Activated CD4-positive, alpha-beta memory T cell treated with anti-CD3 and anti-CD28 coated beads for 36 hours (primary cell): ENCODE measurements at regions not wholly inside any gene's neighbourhood (a gene's known extent, or its start where the extent isn't known, plus 50 kb on each side); places are given as distances from the start of the nearest gene placed in this dataset.

Experiments used
- CTCF ChIA-PET: fragments of 350-600 bp; sonication (Branson Sonifier 250); formaldehyde crosslinking; loops from one replicate; lab custom pipeline; 2021; ENCODE audit warnings: antibody characterized with exemption, inconsistent platforms; lab: Charles Lee
- POLR2A ChIA-PET: fragments of 350-600 bp; sonication (Branson Sonifier 250); formaldehyde crosslinking; loops from one replicate; lab custom pipeline; 2021; ENCODE audit warnings: antibody characterized with exemption; lab: Charles Lee
- DNase-seq: peaks from one replicate; pipeline ENCODE4 v3.0.0-alpha.2; 2020
- H3K27ac Mint-ChIP-seq: one replicate; pipeline ENCODE4 v1.8.0; 2021; ENCODE audit warnings: mixed read lengths
- H3K27me3 Mint-ChIP-seq: one replicate; pipeline ENCODE4 v1.8.0; 2021; ENCODE audit warnings: mixed read lengths
- H3K36me3 Mint-ChIP-seq: one replicate; pipeline ENCODE4 v1.8.0; 2021; ENCODE audit warnings: mixed read lengths
- H3K4me1 Mint-ChIP-seq: one replicate; pipeline ENCODE4 v1.8.0; 2021; ENCODE audit warnings: low read depth, mixed read lengths
- H3K4me3 Mint-ChIP-seq: one replicate; pipeline ENCODE4 v1.8.0; 2021; ENCODE audit warnings: mild to moderate bottlenecking, mixed read lengths
- H3K9me3 Mint-ChIP-seq: one replicate; pipeline ENCODE4 v1.8.0; 2021; ENCODE audit warnings: mixed read lengths
- intact Hi-C: fragments of 100-400 bp; cut with micrococcal nuclease; formaldehyde crosslinking; loops from one replicate; pipeline ENCODE4 v1.15.1; 2023

GRCh38 chr5:112685931-112686330 lies 51.8 kb upstream of the APC start:
- no peaks in the 10 kb centered on the region for H3K4me1 Mint-ChIP-seq
- no peaks in the 10 kb centered on the region for H3K36me3 Mint-ChIP-seq
- no peak for DNase-seq
- no peak overlapping the region for H3K27ac Mint-ChIP-seq
- intact Hi-C loops = no loop called here
- ChIA-PET POLR2A (no interaction called here), CTCF (no interaction called here)
- peaks cover 9% of the 10 kb centered on the region for H3K27me3 Mint-ChIP-seq
- H3K9me3 Mint-ChIP-seq = no peaks in the 10 kb centered on the region
- H3K4me3 Mint-ChIP-seq = no peak overlapping the region

- Mint-ChIP-seq H3K4me1 (no peaks in the 10 kb centered on the region), H3K27me3 (peaks cover 16% of the 10 kb centered on the region), H3K4me3 (no peak overlapping the region), H3K36me3 (no peaks in the 10 kb centered on the region), H3K27ac (no peak overlapping the region), H3K9me3 (no peaks in the 10 kb centered on the region)
- ChIA-PET CTCF (no interaction called here), POLR2A (no interaction called here)
- intact Hi-C loops = no loop called here
- DNase-seq = no peak
Observed at GRCh38 chr5:112686675-112687074, 51.0 kb upstream of the APC start.

DNA sequence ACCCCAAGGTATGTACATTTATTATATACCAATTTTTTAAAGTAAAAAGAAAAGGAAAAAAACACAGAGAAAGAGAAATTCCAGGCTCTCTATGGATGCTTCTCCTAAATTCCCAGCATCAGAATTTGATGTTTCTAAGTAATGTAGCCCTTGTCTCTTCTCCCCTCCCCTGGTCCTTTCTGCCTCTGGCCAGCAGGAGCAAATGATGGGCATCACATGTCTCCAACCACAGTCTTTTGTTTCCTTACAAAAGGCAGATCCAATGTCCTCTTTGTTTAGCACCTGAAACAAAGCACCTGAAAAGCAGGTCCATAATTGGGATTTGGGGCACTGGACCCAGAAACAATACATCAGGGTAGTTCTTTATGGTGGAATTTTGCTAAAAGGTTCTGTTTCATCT lies 50.4 kb upstream of the APC start:
- POLR2A ChIA-PET = no interaction called here
- intact Hi-C loops = no loop called here
- no peak overlapping the region for H3K4me3 Mint-ChIP-seq
- H3K36me3 Mint-ChIP-seq = no peaks in the 10 kb centered on the region
- no peak for DNase-seq
- H3K27ac Mint-ChIP-seq = no peak overlapping the region
- no peaks in the 10 kb centered on the region for H3K9me3 Mint-ChIP-seq
- peaks cover 19% of the 10 kb centered on the region for H3K27me3 Mint-ChIP-seq
- H3K4me1 Mint-ChIP-seq = no peaks in the 10 kb centered on the region
- CTCF ChIA-PET = no interaction called here
